K562 (cell line): ENCODE measurements at regions not wholly inside any gene's neighbourhood (a gene's known extent, or its start where the extent isn't known, plus 50 kb on each side); places are given as distances from the start of the nearest gene placed in this dataset.
A peak's percentile ranks its signal among the peaks of the same experiment; 100 is the strongest.

Experiments used
- ARID3B ChIP-seq: fragments of 250-450 bp; sonication (Bioruptor Pico); IDR thresholded peaks from 2 replicates; pipeline ENCODE4 v1.4.0; 2020; ENCODE audit warnings: borderline replicate concordance
- CAMTA2 ChIP-seq: fragments of 250-450 bp; sonication (Bioruptor Pico); conservative IDR thresholded peaks from 2 replicates; pipeline ENCODE4 v1.5.1; 2022
- CBFA2T3 ChIP-seq: fragments of 450-650 bp; IDR thresholded peaks from 2 replicates; pipeline ENCODE4 v1.6.1; 2017
- DEAF1 ChIP-seq: fragments of 450-650 bp; formaldehyde crosslinking; IDR thresholded peaks from 2 replicates; pipeline ENCODE4 v1.4.0; 2020; ENCODE audit warnings: mild to moderate bottlenecking, moderate library complexity
- HMBOX1 ChIP-seq: sonication (generic); IDR thresholded peaks from 2 replicates; pipeline ENCODE4 v1.6.1; 2016
- JUND ChIP-seq, 2 experiments: IDR thresholded peaks; 2 replicates in 1 of 2; 3 replicates in 1 of 2; pipeline ENCODE4 v1.6.1; 2011; ENCODE audit warnings: borderline replicate concordance in 2 of 2, low read depth in 2 of 2, low read length in 2 of 2, improper control_type of control experiment in 1 of 2, missing biosample characterization in 1 of 2, missing genetic modification characterization in 1 of 2, missing genetic modification reagents in 1 of 2
- MCM2 ChIP-seq: fragments of 450-650 bp; IDR thresholded peaks from 2 replicates; pipeline ENCODE4 v1.6.1; 2017; ENCODE audit warnings: low read depth, mild to moderate bottlenecking
- NFXL1 ChIP-seq: fragments of 450-650 bp; formaldehyde crosslinking; IDR thresholded peaks from 2 replicates; pipeline ENCODE4 v1.4.0; 2021; ENCODE audit warnings: mild to moderate bottlenecking
- RCOR1 ChIP-seq, 2 experiments: IDR thresholded peaks; 2 replicates each; pipeline ENCODE4 v1.6.1; 2012; ENCODE audit warnings: low read depth in 2 of 2, low read length in 2 of 2, borderline replicate concordance in 1 of 2, improper control_type of control experiment in 1 of 2
- REST ChIP-seq, 2 experiments: fragments of 450-650 bp; formaldehyde crosslinking in 1 of 2; IDR thresholded peaks; 2 replicates each; pipeline versions ENCODE4 v1.4.0 to v1.6.1; 2014 to 2020; ENCODE audit warnings: mild to moderate bottlenecking in 2 of 2, borderline replicate concordance in 1 of 2, low read depth in 1 of 2
- SIN3A ChIP-seq, 2 experiments: fragments of 150-350 bp in 1 of 2; IDR thresholded peaks; 2 replicates each; pipeline ENCODE4 v1.6.1; 2011 to 2016; ENCODE audit warnings: borderline replicate concordance in 2 of 2, low read depth in 2 of 2, low read length in 2 of 2, mild to moderate bottlenecking in 2 of 2, moderate library complexity in 2 of 2; ENCODE audit not compliant: control insufficient read depth in 1 of 2
- SIRT6 ChIP-seq: IDR thresholded peaks from one replicate; pipeline ENCODE4 v1.6.1; 2012; ENCODE audit warnings: low read depth, mild to moderate bottlenecking, control low read depth, inconsistent platforms, low read length, moderate library complexity
- ZBED1 ChIP-seq: IDR thresholded peaks from 2 replicates; pipeline ENCODE4 v1.6.1; 2014
- ZC3H8 ChIP-seq: fragments of 450-650 bp; IDR thresholded peaks from 2 replicates; pipeline ENCODE4 v1.6.1; 2017
- ZKSCAN1 ChIP-seq: fragments of 150-350 bp; IDR thresholded peaks from 2 replicates; pipeline ENCODE4 v1.6.1; 2016; ENCODE audit warnings: low read depth, low read length
- ZNF175 ChIP-seq: fragments of 200-800 bp; sonication (Bioruptor generic); IDR thresholded peaks from 2 replicates; pipeline ENCODE4 v1.6.1; 2016; ENCODE audit warnings: low read depth, mild to moderate bottlenecking, missing genetic modification characterization, missing compliant biosample characterization
- ZNF217 ChIP-seq: sonication (generic); formaldehyde crosslinking; IDR thresholded peaks from 2 replicates; pipeline ENCODE4 v1.8.0; 2022; ENCODE audit warnings: mild to moderate bottlenecking, missing genetic modification reagents

GRCh38 chr11:87421422-87421821 lies 383.7 kb downstream of the TMEM135 start (continued):
- no peak for TF ChIP-seq ZNF175
- no peak for TF ChIP-seq ZC3H8
- TF ChIP-seq CBFA2T3, result peak; percentile 25; the same call in 1 of the 2 replicates
- TF ChIP-seq CAMTA2 (CRISPR knock-in tag), result no peak
- no peak for TF ChIP-seq NFXL1 (CRISPR knock-in tag)
- peak in 1 of 2 experiments; percentile 35; a peak in 1 of 4 replicates for TF ChIP-seq RCOR1 (IDR thresholded peaks at IDR 0.05; ENCODE audit: borderline replicate concordance in 1 of 2, low read depth in 2 of 2, low read length in 2 of 2)
- TF ChIP-seq SIN3A (IDR thresholded peaks at IDR 0.05; ENCODE audit: borderline replicate concordance in 2 of 2, control insufficient read depth in 1 of 2, low read depth in 2 of 2, low read length in 2 of 2), result no peak
- peak; percentile 36; the same call in 1 of the 2 replicates for TF ChIP-seq DEAF1
- no peak for TF ChIP-seq ZKSCAN1
- TF ChIP-seq ZBED1, result no peak
- TF ChIP-seq SIRT6, result no peak
- TF ChIP-seq HMBOX1, result no peak
- peak; percentile 71 for TF ChIP-seq REST (IDR thresholded peaks at IDR 0.05; ENCODE audit: borderline replicate concordance)
- TF ChIP-seq REST (CRISPR knock-in tag; IDR thresholded peaks at IDR 0.05; ENCODE audit: low read depth), result no peak
- TF ChIP-seq JUND (IDR thresholded peaks at IDR 0.05; ENCODE audit: borderline replicate concordance, low read depth, low read length), result 0 out of 2 replicates have a peak, but pooled peaks have one; percentile 18
- TF ChIP-seq JUND (tag; IDR thresholded peaks at IDR 0.05; ENCODE audit: borderline replicate concordance, low read depth, low read length), result no peak
- TF ChIP-seq MCM2, result no peak
- TF ChIP-seq ZNF217 (CRISPR knock-in tag), result no peak
- no peak for TF ChIP-seq ARID3B (CRISPR knock-in tag)
